DLD1 (cell line): ENCODE measurements at regions not wholly inside any gene's neighbourhood (a gene's known extent, or its start where the extent isn't known, plus 50 kb on each side); places are given as distances from the start of the nearest gene placed in this dataset.
"Not testable (repeated sequence)": the region's sequence is repeated elsewhere in the genome, so short reads cannot be mapped to it uniquely, and the experiment has no call there.

Source experiments
- in situ Hi-C: cut with HindIII; loops from 2 replicates; pipeline ENCODE4 v1.10.0; 2017; ENCODE audit warnings: low sequenced_read_pairs

- in situ Hi-C loops, result no loop called here
Observed at GRCh38 chr9:115680231-115680630, 473.4 kb upstream of the PAPPA start.

GRCh38 chr9:115681585-115681984 lies 472.0 kb upstream of the PAPPA start:
- in situ Hi-C loops, result no loop called here

GRCh38 chr9:115686069-115686468 lies 467.5 kb upstream of the PAPPA start:
- in situ Hi-C loops, result no loop called here

GRCh38 chr9:115687356-115687755 lies 466.2 kb upstream of the PAPPA start:
- in situ Hi-C loops, result no loop called here

- in situ Hi-C loops, result no loop called here
Observed at GRCh38 chr9:115689331-115689730, 464.3 kb upstream of the PAPPA start.

- in situ Hi-C loops, result no loop called here
Observed at GRCh38 chr9:115690786-115691496, 462.6 kb upstream of the PAPPA start.

GRCh38 chr9:115691693-115692092 lies 461.9 kb upstream of the PAPPA start:
- in situ Hi-C loops, result no loop called here

GRCh38 chr9:115692868-115693267 lies 460.7 kb upstream of the PAPPA start:
- in situ Hi-C loops, result not testable (repeated sequence)

GRCh38 chr9:115694014-115694413 lies 459.6 kb upstream of the PAPPA start:
- in situ Hi-C loops, result no loop called here

- in situ Hi-C loops, result no loop called here
Observed at GRCh38 chr9:115694991-115695390, 458.6 kb upstream of the PAPPA start.

GRCh38 chr9:115712981-115713380 lies 440.6 kb upstream of the PAPPA start:
- in situ Hi-C loops, result no loop called here

- in situ Hi-C loops, result no loop called here
Observed at GRCh38 chr9:115715666-115716065, 437.9 kb upstream of the PAPPA start.

- in situ Hi-C loops, result no loop called here
Observed at GRCh38 chr9:115717298-115717697, 436.3 kb upstream of the PAPPA start.

GRCh38 chr9:115717711-115718173 lies 435.8 kb upstream of the PAPPA start:
- in situ Hi-C loops, result no loop called here

GRCh38 chr9:115730396-115730795 lies 423.2 kb upstream of the PAPPA start:
- in situ Hi-C loops, result no loop called here

- in situ Hi-C loops, result no loop called here
Observed at GRCh38 chr9:115730845-115731244, 422.7 kb upstream of the PAPPA start.

GRCh38 chr9:115733318-115734110 lies 420.1 kb upstream of the PAPPA start:
- in situ Hi-C loops, result no loop called here

GRCh38 chr9:115739096-115739875 lies 414.3 kb upstream of the PAPPA start:
- in situ Hi-C loops, result no loop called here

GRCh38 chr9:115740986-115741385 lies 412.6 kb upstream of the PAPPA start:
- in situ Hi-C loops, result no loop called here

- in situ Hi-C loops, result no loop called here
Observed at GRCh38 chr9:115743709-115744605, 409.6 kb upstream of the PAPPA start.
